Colon (tissue), 2 donors: ENCODE measurements at regions not wholly inside any gene's neighbourhood (a gene's known extent, or its start where the extent isn't known, plus 50 kb on each side); places are given as distances from the start of the nearest gene placed in this dataset.
"Not testable (repeated sequence)": the region's sequence is repeated elsewhere in the genome, so short reads cannot be mapped to it uniquely, and the experiment has no call there.

Experiments
- FAIRE-seq: peaks from 2 replicates; lab custom pipeline; 2012; peaks lifted over from hg19 to GRCh38; lab: Jason Lieb, UNC
- donor health status: control.
- donor health status: control.

- no peak for FAIRE-seq
Observed at GRCh38 chrX:40530509-40530908, 50.3 kb upstream of the ATP6AP2 start.

GRCh38 chrX:40527543-40527942, 53.2 kb upstream of the ATP6AP2 start:
- FAIRE-seq: no peak

GRCh38 chrX:40526412-40526811, 54.4 kb upstream of the ATP6AP2 start:
- FAIRE-seq: no peak

- FAIRE-seq: not testable (repeated sequence)
Observed at GRCh38 chrX:40525901-40526300, 54.9 kb upstream of the ATP6AP2 start.

GRCh38 chrX:40524423-40524822, 56.3 kb upstream of the ATP6AP2 start:
- no peak for FAIRE-seq

GRCh38 chrX:40523852-40524251, 56.9 kb upstream of the ATP6AP2 start:
- FAIRE-seq: no peak

GRCh38 chrX:40521868-40522450, 58.8 kb upstream of the ATP6AP2 start:
- FAIRE-seq: no peak

- no peak for FAIRE-seq
Observed at GRCh38 chrX:40514376-40514775, 66.4 kb upstream of the ATP6AP2 start.

GRCh38 chrX:40513835-40514234, 66.9 kb upstream of the ATP6AP2 start:
- no peak for FAIRE-seq

GRCh38 chrX:40513012-40513411, 67.8 kb upstream of the ATP6AP2 start:
- FAIRE-seq: no peak

- no peak for FAIRE-seq
Observed at GRCh38 chrX:40511258-40511657, 69.5 kb upstream of the ATP6AP2 start.

GRCh38 chrX:40508560-40508959, 72.2 kb upstream of the ATP6AP2 start:
- FAIRE-seq: no peak

- FAIRE-seq: no peak
Observed at GRCh38 chrX:40506201-40506985, 74.4 kb upstream of the ATP6AP2 start.

- no peak for FAIRE-seq
Observed at GRCh38 chrX:40504801-40505605, 75.8 kb upstream of the ATP6AP2 start.

GRCh38 chrX:40503094-40503493, 77.7 kb upstream of the ATP6AP2 start:
- FAIRE-seq: no peak

- FAIRE-seq: no peak
Observed at GRCh38 chrX:40502688-40503087, 78.1 kb upstream of the ATP6AP2 start.

- FAIRE-seq: no peak
Observed at GRCh38 chrX:40501164-40501855, 79.5 kb upstream of the ATP6AP2 start.

- FAIRE-seq: no peak
Observed at GRCh38 chrX:40496728-40497127, 84.0 kb upstream of the ATP6AP2 start.

GRCh38 chrX:40495659-40496058, 85.1 kb upstream of the ATP6AP2 start:
- FAIRE-seq: no peak

- FAIRE-seq: no peak
Observed at GRCh38 chrX:40494005-40494404, 86.8 kb upstream of the ATP6AP2 start.

GRCh38 chrX:40488296-40488695, 92.5 kb upstream of the ATP6AP2 start:
- no peak for FAIRE-seq

GRCh38 chrX:40485973-40486372, 94.8 kb upstream of the ATP6AP2 start:
- FAIRE-seq: no peak
